SK-N-DZ (cell line): ENCODE measurements at regions not wholly inside any gene's neighbourhood (a gene's known extent, or its start where the extent isn't known, plus 50 kb on each side); places are given as distances from the start of the nearest gene placed in this dataset.

Source experiments
- DNase-seq: peaks from one replicate; pipeline ENCODE4 v3.0.0-alpha.2; 2015; ENCODE audit warnings: low spot score

- no peak for DNase-seq
These were observed 957.9 kb downstream of the ARAP2 start for GRCh38 chr4:35286434-35286833.

DNA sequence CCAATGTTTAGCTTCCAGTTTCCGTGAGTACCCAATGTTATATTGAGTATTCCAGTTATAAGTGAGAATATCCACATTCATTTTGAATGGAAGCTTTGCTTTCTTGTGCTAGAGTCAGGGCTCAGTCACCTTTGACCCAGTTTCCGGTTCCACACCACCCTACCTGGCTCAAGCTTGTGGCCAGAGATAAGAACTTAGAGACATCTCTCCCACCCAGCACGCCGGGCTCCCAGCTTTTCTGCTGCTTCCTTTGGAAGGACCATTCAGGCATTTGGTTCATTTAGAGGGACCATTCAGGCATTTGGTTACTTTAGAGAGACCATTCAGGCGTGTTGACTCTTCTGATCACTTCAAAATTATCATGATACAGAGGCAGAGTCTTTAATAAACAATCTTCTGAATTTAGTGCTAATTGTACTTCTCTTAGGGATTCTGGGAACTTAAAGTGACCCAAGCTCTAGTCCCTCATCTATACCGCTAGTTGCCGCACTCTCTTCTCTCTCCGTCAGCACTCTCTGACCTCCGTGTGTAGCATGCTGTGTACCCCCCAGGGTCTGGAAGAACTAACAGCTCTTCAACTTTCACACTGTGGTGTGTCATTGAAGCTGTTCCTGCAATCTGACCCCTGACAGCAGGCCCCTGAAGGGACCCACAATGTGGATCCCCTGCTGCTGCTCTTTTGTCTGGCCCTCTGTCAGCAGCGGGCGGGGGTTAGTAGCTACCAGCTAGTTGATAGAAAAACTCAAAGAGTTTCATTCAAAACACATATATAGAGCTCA is 943.1 kb downstream of the ARAP2 start:
- no peak for DNase-seq

- DNase-seq, result no peak
These were observed 928.9 kb downstream of the ARAP2 start for GRCh38 chr4:35315419-35315818.

DNA sequence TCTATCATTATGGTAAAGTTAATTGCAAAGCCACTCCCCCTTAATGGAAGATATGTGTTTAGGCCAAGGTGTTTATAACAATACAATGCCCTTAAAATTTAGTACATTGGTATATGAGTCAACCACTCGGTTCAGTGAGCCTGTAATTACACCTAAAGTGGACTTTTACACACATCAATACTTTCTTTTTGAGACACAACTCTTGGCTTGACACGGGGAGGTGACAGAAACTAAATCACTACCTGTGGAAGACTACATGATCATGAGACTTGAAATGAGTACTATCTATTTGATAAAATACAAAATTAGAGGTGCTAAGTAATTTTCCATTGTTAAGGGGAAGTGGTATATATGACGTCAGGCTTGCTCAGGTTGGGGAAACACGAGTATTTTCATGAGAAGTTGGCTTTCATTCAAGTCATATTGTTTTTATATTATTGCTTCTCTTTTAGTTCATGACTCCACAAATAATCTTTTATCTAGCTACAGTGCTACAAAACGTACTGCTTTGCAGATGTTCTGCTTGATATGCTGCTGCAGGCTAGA is 918.3 kb downstream of the ARAP2 start:
- DNase-seq, result no peak

- DNase-seq, result no peak
These were observed 901.5 kb downstream of the ARAP2 start for GRCh38 chr4:35342833-35343232.

DNA sequence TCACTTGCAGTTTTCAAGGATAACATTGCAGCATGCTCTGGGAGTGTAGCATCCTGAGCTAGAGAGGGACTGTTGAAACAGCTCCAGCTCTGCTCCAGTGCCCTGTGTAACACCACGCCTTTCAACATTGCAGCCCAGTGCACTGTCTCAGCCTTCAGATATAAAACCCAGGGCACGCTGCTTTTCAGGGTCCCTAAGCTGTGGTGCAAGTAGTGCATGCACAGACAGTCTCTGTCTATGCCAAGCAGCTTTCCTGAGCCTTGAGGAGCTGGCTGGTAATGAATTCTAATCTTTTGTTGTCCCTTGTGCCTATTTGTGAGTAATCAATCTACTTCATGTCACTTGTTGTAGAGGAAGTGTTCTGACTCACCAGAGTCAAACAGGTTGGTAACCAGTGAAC is 897.0 kb downstream of the ARAP2 start:
- no peak for DNase-seq

GRCh38 chr4:35358001-35358584 is 886.2 kb downstream of the ARAP2 start:
- DNase-seq, result no peak

- DNase-seq, result no peak
These were observed 879.9 kb downstream of the ARAP2 start for GRCh38 chr4:35364321-35364870.

GRCh38 chr4:35365186-35365585 is 879.1 kb downstream of the ARAP2 start:
- no peak for DNase-seq

- DNase-seq, result no peak
These were observed 844.4 kb downstream of the ARAP2 start for GRCh38 chr4:35399912-35400311.

GRCh38 chr4:35423104-35423503 is 821.2 kb downstream of the ARAP2 start:
- no peak for DNase-seq

DNA sequence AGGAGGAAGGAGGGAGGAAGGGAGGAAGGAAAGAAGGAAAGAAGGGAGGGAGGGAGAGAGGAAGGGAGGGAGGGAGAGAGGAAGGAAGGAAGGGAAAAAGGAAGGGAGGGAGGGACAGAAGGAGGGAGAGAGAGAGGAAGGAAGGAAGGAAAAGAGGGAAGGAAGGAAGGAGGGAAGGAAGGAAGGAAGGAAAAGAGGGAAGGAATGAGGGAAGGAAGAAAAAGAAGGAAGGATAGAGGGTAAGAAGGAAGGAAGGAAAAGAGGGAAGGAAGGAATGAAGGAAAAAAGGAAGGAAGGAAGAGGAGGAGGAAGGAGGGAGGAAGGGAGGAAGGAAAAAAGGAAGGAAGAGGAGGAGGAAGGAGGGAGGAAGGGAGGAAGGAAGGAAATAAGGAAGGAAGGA is 796.8 kb downstream of the ARAP2 start:
- no peak for DNase-seq

GRCh38 chr4:35459045-35459444 is 785.3 kb downstream of the ARAP2 start:
- no peak for DNase-seq

DNA sequence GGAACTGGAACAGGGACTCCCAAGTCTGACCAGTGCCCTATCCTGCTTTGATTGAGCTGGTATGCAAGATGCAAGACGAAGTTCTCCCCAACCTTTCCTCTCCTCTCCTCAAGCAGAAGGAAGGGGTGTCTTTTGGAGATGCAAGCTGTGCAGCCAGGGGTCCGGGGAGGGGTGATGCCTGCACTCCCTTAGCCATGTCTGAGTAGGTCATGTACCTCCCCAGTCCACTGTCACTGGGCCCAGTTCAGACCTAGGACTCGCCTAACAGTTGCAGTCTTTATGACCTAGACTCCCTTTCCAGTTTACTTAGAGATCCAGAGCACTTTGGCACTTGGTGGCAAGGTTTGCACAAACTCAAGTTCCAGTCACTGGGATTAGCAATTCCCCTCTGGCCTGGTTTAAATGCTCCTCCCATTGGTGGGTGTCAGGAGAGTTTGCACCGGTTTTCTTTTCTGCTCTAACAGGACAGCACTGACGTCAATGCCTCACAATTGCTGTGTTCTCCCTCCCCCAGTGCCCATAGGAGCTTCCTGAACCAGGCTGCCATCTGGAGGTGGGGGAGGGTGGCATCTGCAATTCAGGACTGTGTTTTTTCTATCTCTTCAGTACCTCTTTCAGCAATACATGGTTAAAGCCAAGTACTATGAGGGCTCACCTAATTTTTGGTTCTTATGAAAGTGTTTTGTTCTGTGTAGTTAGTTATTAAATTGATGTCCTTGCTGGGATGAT is 782.2 kb downstream of the ARAP2 start:
- DNase-seq, result no peak

DNA sequence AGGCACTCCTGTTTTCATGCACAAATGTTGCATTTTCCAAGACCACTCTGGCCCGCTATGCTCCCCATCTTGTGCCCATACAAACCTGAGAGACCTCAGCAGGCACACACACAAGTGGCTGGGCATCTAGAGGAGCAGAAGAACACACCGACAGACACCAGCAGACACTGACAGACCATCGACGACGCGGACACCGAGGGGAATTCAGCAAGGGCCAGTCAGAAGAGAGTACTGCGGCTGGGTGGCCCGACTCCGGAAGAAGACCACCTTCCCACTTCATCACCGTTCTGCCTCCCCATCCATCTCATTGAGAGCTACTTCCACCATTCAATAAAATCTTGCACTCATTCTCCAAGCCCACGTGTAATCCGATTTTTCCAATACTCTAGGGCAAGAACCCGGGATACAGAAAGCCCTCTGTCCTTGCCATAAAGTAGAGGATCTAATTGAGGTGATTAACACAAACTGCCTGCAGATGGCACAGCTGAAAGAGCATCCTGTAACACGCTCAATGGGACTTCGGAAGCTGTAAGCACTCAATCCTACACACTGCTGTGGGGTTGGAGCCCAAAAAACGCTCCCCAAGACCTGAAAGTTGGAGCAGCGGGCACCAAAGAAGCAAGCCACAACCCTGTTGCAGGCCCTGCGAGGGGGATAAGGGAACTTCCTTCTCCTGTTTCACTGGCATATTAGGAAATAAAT is 780.9 kb downstream of the ARAP2 start:
- no peak for DNase-seq

GRCh38 chr4:35464964-35465528 is 779.3 kb downstream of the ARAP2 start:
- no peak for DNase-seq

GRCh38 chr4:35491093-35491492 is 753.2 kb downstream of the ARAP2 start:
- DNase-seq, result no peak

- DNase-seq, result no peak
These were observed 750.3 kb downstream of the ARAP2 start for GRCh38 chr4:35493977-35494376.

DNA sequence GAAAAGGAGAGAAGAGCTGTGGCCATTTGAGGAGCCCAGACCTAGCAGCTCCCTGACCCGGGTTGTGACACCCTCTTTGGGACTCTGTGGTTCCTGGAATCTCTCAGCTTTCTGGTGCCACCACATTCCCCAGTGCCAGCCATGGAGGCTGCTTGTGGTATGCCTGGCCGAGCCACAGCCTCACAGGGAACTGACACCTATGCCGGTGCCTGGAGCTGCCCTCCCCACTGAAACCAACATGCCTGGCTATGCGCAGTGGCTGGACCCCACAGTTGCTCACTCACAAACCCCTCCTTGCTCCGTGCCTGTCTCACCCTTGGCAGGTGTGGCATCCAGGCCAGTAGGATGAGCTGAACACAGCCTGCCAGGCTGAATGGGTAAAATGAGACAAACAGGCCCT is 749.4 kb downstream of the ARAP2 start:
- DNase-seq, result no peak

GRCh38 chr4:35500812-35501211 is 743.5 kb downstream of the ARAP2 start:
- no peak for DNase-seq

DNA sequence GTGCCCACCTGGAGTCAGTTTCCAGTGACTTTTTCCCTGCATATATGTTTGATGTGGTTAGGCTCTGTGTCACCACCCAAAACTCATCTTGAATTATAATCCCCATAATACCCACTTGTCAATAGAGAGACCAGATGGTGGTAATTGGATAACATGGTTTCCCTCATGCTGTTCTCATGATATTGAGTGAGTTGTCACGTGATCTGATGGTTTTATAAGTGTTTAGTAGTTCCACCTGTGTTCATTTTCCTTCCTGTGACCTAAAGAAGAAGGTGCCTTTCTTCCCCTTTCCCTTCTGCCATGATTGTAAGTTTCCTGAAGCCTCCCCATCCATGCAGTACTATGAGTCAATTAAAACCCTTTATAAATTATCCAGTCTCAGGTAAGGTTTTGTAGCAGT is 740.9 kb downstream of the ARAP2 start:
- DNase-seq, result peak; percentile 22
